PFSK-1 (cell line): ENCODE measurements at regions not wholly inside any gene's neighbourhood (a gene's known extent, or its start where the extent isn't known, plus 50 kb on each side); places are given as distances from the start of the nearest gene placed in this dataset.

ENCODE experiments used
- FOXP2 ChIP-seq: optimal IDR thresholded peaks from 2 replicates; pipeline ENCODE3; 2011; ENCODE audit warnings: borderline replicate concordance, control low read depth, inconsistent platforms; ENCODE audit not compliant: insufficient read depth; ENCODE audit errors: extremely low read length, extremely low read depth
- POLR2AphosphoS5 ChIP-seq: IDR thresholded peaks from 2 replicates; pipeline ENCODE4 v1.6.1; 2012; ENCODE audit warnings: low read depth, mild to moderate bottlenecking, control low read depth, low read length, moderate library complexity
- SIN3A ChIP-seq: IDR thresholded peaks from 2 replicates; pipeline ENCODE4 v1.6.1; 2012; ENCODE audit warnings: mild to moderate bottlenecking, low read length, moderate library complexity, borderline replicate concordance; ENCODE audit not compliant: insufficient read depth
- TAF1 ChIP-seq: IDR thresholded peaks from 2 replicates; pipeline ENCODE4 v1.6.1; 2012; ENCODE audit warnings: low read length, control low read depth, borderline replicate concordance; ENCODE audit not compliant: insufficient read depth
- TF ChIP-seq, protein P1 (sequence below), 2 experiments: IDR thresholded peaks; 2 replicates each; pipeline versions ENCODE4 v1.6.1 to v1.8.0; 2011 to 2012; ENCODE audit warnings: low read depth in 2 of 2, low read length in 2 of 2, control low read depth in 1 of 2, inconsistent platforms in 1 of 2, mild to moderate bottlenecking in 1 of 2, moderate library complexity in 1 of 2; ENCODE audit not compliant: insufficient read depth in 1 of 2

DNA sequence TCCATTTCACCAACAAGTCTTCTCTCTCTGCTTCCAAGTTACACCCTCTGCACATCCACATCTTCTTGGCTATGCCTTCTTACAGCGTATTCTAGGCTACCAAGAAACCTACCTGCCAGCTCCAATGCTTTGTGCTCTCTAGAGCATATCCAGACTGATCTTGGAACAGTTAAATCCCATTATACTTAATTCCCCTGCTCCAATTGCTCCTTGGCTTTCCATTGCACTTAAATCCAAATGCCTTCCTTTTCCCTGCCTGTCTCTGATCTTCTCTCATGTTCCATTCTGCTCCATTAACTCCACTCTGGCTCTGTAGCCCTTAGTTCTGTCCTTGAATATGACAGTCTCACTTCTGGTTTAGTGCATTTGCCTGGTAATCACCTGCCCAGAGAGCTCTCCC lies 322.4 kb downstream of the LRRC70 start:
- TF ChIP-seq, protein P1, sequence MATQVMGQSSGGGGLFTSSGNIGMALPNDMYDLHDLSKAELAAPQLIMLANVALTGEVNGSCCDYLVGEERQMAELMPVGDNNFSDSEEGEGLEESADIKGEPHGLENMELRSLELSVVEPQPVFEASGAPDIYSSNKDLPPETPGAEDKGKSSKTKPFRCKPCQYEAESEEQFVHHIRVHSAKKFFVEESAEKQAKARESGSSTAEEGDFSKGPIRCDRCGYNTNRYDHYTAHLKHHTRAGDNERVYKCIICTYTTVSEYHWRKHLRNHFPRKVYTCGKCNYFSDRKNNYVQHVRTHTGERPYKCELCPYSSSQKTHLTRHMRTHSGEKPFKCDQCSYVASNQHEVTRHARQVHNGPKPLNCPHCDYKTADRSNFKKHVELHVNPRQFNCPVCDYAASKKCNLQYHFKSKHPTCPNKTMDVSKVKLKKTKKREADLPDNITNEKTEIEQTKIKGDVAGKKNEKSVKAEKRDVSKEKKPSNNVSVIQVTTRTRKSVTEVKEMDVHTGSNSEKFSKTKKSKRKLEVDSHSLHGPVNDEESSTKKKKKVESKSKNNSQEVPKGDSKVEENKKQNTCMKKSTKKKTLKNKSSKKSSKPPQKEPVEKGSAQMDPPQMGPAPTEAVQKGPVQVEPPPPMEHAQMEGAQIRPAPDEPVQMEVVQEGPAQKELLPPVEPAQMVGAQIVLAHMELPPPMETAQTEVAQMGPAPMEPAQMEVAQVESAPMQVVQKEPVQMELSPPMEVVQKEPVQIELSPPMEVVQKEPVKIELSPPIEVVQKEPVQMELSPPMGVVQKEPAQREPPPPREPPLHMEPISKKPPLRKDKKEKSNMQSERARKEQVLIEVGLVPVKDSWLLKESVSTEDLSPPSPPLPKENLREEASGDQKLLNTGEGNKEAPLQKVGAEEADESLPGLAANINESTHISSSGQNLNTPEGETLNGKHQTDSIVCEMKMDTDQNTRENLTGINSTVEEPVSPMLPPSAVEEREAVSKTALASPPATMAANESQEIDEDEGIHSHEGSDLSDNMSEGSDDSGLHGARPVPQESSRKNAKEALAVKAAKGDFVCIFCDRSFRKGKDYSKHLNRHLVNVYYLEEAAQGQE (IDR thresholded peaks at IDR 0.05; ENCODE audit: insufficient read depth in 1 of 2, low read depth in 2 of 2, low read length in 2 of 2) = no peak
- TF ChIP-seq TAF1 (no peak), FOXP2 (no peak), POLR2AphosphoS5 (no peak), SIN3A (no peak)

DNA sequence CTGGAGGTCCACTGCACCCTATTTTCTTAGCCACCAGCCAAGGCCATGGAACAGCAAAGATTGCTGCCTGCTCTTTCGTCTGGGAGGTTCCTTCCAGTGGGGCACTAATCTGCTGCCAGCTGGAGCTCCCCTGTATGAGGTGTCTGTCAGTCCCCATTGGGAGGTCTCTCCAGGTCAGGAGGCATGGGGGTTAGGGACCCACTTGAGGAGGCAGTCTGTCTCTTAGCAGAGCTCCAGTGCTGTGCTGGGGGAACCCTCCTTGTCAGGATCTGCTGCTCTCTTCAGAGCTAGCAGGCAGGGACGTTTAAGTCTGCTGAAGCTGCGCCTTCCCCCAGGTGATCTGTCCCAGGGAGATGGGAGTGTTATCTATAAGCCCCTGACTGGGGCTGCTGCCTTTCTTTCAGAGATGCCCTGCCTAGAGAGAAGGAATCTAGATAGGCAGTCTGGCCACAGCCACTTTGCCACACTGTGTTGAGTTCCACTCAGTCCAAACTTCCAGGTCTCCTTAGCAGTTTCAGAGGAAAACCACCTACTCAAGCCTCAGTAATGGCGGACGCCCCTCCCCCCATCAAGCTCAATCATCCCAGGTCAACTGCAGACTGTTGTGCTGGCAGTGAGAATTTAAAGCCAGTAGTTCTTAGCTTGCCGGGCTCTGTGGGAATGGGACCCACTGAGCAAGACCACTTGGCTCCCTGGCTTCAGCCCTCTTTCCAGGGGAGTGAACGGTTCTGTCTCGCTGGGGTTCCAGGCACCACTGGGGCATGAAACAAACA lies 317.7 kb downstream of the LRRC70 start:
- TF ChIP-seq POLR2AphosphoS5 = no peak
- no peak for TF ChIP-seq FOXP2

DNA sequence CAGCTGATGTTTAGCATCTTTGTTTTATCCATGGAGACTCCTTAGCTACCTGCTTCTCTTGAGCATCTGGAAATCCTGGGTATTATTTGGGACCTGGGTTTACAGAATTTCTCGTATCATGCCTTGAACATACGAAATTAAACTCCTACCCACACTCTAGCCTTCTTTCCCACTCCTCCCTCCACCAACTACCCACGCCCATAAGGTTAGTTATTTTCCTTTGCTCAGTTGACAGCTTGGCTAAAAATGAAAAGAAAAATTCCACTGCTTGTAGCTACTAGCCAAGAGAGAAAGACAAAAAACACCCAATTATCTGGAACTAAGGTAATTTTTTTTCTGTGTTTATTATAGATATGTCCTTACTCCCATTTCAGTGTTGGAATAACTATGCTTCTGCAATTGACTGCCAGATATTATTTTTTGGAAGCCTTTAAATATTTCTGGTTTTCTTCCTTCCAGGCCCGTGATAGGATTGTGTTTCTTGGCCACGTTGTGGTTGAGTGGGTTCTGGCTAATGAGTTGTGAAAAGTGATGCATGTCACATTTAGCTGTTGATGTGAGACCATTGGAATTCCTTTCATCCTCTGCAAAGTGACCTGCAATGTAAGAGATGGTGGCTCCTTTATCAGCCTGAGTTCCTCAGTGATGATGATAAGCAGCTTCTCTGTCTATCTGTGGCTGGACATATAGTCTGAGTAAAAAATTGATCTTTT lies 308.1 kb downstream of the LRRC70 start:
- TF ChIP-seq FOXP2 = no peak
- no peak for TF ChIP-seq TAF1
- TF ChIP-seq POLR2AphosphoS5 = no peak
- TF ChIP-seq, protein P1 (IDR thresholded peaks at IDR 0.05; ENCODE audit: insufficient read depth in 1 of 2, low read depth in 2 of 2, low read length in 2 of 2) = no peak
- no peak for TF ChIP-seq SIN3A

DNA sequence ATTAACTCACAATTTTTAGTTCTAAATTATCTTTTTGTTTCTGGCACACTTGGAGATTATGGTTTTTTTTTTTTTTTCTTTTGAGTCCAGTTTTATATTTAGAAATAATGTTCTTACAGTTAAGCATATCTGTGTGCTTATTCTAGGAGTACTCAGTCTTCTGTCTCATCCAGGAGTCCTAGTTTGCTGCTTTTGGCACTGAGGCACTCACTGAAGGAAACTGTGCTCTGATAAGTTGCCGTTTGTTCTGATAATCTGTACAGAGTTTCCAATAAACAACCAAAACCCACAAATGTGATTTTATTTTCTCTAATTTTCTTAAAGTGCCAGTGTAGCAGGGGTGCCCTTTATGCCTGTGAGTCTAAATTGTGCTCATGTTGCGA lies 251.0 kb downstream of the LRRC70 start:
- TF ChIP-seq TAF1 = no peak
- no peak for TF ChIP-seq SIN3A
- TF ChIP-seq FOXP2 = no peak
- TF ChIP-seq POLR2AphosphoS5 = no peak
- TF ChIP-seq, protein P1 (IDR thresholded peaks at IDR 0.05; ENCODE audit: insufficient read depth in 1 of 2, low read depth in 2 of 2, low read length in 2 of 2) = no peak

DNA sequence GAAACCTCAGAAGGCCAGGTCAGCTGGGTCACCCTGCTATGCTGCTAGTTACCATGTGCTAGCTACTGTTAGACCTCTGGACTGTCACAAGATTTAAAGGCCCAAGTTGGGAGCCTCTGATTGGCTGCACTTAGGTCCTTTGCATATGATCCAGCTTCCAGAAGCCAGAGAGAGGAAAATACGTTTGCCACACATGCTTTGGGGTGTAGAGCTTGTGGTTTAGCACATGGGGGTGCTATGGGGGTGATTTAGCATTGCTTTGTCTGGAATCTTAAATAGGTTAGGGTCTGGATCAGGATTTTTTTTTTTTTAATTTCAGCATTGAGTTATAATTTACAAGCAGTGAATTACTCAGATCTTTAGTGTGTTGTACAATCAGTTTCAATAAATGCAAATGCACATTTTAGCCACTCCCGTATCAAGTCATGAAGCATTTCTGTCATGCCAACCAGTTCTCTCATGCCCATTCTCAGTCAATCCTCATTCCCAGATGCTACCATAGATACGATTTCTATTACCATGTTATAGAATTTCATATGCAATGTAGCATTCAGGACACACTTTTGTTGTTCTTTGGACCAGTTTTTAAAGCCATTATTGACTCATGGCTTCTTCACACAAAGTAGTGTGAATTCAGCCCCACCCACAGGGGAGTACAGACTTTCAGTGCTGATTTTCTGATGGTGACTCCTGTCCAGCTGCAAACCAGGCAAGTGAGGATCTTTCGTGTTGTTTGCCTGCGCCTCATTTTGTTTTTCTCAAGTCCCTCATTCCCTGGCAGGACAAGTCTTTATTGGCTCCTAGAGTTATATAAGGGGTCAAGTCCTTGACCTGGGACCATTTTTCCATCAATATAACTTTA lies 250.4 kb downstream of the LRRC70 start:
- TF ChIP-seq TAF1 (no peak), POLR2AphosphoS5 (no peak), FOXP2 (no peak), SIN3A (no peak)
- TF ChIP-seq, protein P1 (IDR thresholded peaks at IDR 0.05; ENCODE audit: insufficient read depth in 1 of 2, low read depth in 2 of 2, low read length in 2 of 2) = no peak
